ENCODE measurements at regions not wholly inside any gene's neighbourhood (a gene's known extent, or its start where the extent isn't known, plus 50 kb on each side); places are given as distances from the start of the nearest gene placed in this dataset.

DNA sequence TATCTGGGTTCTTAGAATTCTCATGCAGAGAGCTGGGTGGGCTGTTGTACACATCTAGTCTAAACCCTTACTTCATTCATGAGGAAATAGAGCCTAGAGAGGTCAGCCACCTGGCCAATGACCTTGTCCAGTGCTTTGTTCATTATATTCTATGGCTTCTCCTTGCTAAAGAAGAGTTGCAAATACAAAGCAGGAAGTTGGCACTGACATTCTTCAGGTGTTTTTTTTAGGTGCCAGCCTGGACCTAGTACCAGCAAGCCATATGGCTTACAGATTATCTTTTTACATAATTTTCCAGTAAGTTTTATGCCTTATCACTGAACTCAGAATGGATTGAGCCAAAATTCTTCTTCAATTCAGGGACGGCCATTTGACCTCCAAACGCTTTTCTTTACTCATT is 54.7 kb upstream of the PGM2 start:
- no peak for DNase-seq
- H3K36me3 ChIP-seq (replicated peaks): no peaks in the 10 kb centered on the region
- in situ Hi-C loops (cut with HindIII; ENCODE audit: low pct_ligation_motif_present, low sequenced_read_pairs): no loop called here
- H3K27ac ChIP-seq: no peak overlapping the region
- no peaks in the 10 kb centered on the region for H3K27me3 ChIP-seq (replicated peaks)
- TF ChIP-seq, protein P1, sequence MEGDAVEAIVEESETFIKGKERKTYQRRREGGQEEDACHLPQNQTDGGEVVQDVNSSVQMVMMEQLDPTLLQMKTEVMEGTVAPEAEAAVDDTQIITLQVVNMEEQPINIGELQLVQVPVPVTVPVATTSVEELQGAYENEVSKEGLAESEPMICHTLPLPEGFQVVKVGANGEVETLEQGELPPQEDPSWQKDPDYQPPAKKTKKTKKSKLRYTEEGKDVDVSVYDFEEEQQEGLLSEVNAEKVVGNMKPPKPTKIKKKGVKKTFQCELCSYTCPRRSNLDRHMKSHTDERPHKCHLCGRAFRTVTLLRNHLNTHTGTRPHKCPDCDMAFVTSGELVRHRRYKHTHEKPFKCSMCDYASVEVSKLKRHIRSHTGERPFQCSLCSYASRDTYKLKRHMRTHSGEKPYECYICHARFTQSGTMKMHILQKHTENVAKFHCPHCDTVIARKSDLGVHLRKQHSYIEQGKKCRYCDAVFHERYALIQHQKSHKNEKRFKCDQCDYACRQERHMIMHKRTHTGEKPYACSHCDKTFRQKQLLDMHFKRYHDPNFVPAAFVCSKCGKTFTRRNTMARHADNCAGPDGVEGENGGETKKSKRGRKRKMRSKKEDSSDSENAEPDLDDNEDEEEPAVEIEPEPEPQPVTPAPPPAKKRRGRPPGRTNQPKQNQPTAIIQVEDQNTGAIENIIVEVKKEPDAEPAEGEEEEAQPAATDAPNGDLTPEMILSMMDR (IDR thresholded peaks at IDR 0.05; ENCODE audit: low read depth, low read length, missing control alignments): no peak
- no peak overlapping the region for H3K4me3 ChIP-seq (ENCODE audit: low read depth, low read length)

DNA sequence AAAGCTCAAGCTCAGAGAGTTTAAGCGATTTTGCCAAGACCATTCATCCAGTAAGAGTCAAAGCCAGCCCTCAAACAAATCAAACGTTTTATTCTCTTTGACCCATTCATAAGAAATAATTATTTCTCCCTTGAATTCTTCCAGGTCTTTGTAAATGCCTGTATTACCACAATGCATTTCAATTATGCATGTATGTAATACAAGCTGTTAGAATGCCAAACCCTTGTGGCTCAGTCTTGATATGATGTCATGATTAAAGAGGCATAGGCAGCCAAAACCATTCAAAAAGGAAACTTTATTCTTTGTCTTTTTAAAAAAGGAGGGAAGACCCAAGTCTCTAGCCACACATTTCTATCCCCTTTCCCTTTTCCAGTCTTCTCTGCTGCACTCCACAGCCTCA is 56.5 kb upstream of the PGM2 start:
- H3K36me3 ChIP-seq (replicated peaks): no peaks in the 10 kb centered on the region
- H3K27me3 ChIP-seq (replicated peaks): no peaks in the 10 kb centered on the region
- TF ChIP-seq, protein P1 (IDR thresholded peaks at IDR 0.05; ENCODE audit: low read depth, low read length, missing control alignments): no peak
- no peak overlapping the region for H3K27ac ChIP-seq
- no peak overlapping the region for H3K4me3 ChIP-seq (ENCODE audit: low read depth, low read length)
- in situ Hi-C loops (cut with HindIII; ENCODE audit: low pct_ligation_motif_present, low sequenced_read_pairs): no loop called here
- DNase-seq: peak; percentile 38

DNA sequence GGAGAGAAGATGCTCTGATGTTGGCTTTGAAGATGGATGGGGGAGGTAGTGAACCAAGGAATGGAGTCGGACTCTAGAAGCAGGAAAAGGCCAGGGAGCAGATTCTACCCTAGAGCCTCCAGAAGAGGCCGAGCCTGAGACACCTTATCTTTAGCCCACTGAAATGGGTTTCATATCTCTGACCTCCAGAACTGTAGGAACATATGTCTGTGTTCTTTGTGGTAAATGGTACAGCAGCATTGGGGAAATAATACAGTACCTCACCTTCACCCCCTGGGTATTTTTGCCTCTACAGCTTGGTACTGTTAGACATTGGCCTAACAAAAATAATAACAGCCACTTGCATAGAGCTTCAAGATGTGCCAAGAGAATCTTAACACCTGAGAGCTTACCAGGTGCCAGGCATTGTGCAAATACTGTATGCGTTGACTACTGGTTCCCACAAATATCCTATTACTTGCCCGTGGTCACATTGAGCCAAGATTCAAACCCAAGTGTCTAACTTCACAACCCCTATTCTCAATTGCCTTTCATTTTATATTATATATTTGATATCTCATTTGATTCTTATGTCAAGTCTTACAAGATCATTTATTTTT is 57.0 kb upstream of the PGM2 start:
- in situ Hi-C loops (cut with HindIII; ENCODE audit: low pct_ligation_motif_present, low sequenced_read_pairs): no loop called here
- TF ChIP-seq, protein P1 (IDR thresholded peaks at IDR 0.05; ENCODE audit: low read depth, low read length, missing control alignments): no peak
- no peaks in the 10 kb centered on the region for H3K36me3 ChIP-seq (replicated peaks)
- H3K27ac ChIP-seq: no peak overlapping the region
- H3K27me3 ChIP-seq (replicated peaks): no peaks in the 10 kb centered on the region
- H3K4me3 ChIP-seq (ENCODE audit: low read depth, low read length): no peak overlapping the region
- no peak for DNase-seq

DNA sequence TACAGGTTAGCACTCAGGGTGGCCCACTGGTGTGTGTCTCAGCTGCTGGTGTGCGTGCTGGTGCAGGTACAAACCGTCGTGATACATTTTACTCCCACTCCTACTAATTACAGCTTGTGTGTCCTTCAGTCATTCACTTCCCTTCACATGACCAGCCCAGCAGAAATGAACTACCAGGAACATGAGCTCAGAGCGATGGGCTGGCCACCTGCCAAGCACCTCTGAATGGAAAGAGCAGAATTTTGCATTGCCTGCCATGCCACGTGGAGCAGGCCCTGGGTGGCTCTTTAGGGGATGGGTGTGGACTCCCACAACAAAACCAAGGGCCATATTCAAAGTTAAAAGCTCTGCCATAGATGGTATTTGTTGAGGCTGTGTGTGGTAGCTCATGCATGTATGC is 58.9 kb upstream of the PGM2 start:
- in situ Hi-C loops (cut with HindIII; ENCODE audit: low pct_ligation_motif_present, low sequenced_read_pairs): no loop called here

DNA sequence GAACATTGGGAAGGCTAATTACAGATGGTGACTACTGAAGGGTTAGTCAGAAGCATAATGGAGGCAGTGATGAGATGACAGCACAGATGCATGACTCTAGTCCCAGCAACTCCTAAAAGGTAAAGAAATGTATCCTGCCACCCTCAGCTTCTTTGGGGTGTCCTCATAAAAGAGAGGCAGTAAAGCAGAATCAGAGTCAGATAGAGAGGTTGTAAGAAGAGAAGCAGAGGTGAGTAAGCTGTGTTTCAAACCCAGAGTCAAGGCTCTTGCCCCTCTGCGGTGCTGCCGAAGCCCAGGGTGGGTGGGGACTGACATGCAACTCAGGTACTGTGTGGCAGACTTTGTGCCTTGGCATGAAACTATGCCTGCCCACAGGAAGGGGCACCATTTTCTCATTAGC is 59.5 kb upstream of the PGM2 start:
- in situ Hi-C loops (cut with HindIII; ENCODE audit: low pct_ligation_motif_present, low sequenced_read_pairs): no loop called here
- Histone ChIP-seq H3K4me3 (ENCODE audit: low read depth, low read length) (no peak overlapping the region), H3K27ac (no peak overlapping the region), H3K36me3 (replicated peaks) (no peaks in the 10 kb centered on the region), H3K27me3 (replicated peaks) (no peaks in the 10 kb centered on the region)
- TF ChIP-seq, protein P1 (IDR thresholded peaks at IDR 0.05; ENCODE audit: low read depth, low read length, missing control alignments): no peak
- no peak for DNase-seq

More for the DNA sequence above, 58.9 kb upstream of the PGM2 start:
- TF ChIP-seq, protein P1 (IDR thresholded peaks at IDR 0.05; ENCODE audit: low read depth, low read length, missing control alignments): no peak
- Histone ChIP-seq H3K4me3 (ENCODE audit: low read depth, low read length) (no peak overlapping the region), H3K36me3 (replicated peaks) (no peaks in the 10 kb centered on the region), H3K27me3 (replicated peaks) (no peaks in the 10 kb centered on the region), H3K27ac (no peak overlapping the region)
- DNase-seq: peak; percentile 50

DNA sequence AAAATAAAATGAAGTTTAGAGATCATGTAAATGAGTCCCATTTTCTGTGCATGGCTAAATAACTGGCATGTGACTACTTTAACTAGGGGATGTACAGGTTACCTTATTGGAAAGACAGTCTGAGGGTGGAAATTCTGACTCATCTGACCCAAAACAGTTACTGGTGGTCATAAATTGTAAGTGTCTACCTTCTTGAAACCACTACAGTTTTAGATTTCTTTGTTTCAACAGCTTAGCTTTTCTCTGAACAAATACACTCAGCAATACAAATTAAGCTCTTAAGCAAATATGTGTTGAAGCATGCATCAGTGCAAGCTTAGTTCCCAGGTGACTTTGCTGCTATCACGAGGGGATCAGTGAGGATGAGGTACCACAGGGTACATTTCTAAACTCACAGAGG is 60.7 kb upstream of the PGM2 start:
- H3K27ac ChIP-seq: no peak overlapping the region
- no peaks in the 10 kb centered on the region for H3K27me3 ChIP-seq (replicated peaks)
- DNase-seq: no peak
- no peak overlapping the region for H3K4me3 ChIP-seq (ENCODE audit: low read depth, low read length)
- in situ Hi-C loops (cut with HindIII; ENCODE audit: low pct_ligation_motif_present, low sequenced_read_pairs): no loop called here
- TF ChIP-seq, protein P1 (IDR thresholded peaks at IDR 0.05; ENCODE audit: low read depth, low read length, missing control alignments): no peak
- H3K36me3 ChIP-seq (replicated peaks): no peaks in the 10 kb centered on the region
